Skin epidermis (tissue), 12 donors: ENCODE measurements at regions not wholly inside any gene's neighbourhood (a gene's known extent, or its start where the extent isn't known, plus 50 kb on each side); places are given as distances from the start of the nearest gene placed in this dataset.
"Not testable (repeated sequence)": the region's sequence is repeated elsewhere in the genome, so short reads cannot be mapped to it uniquely, and the experiment has no call there.

Source experiments
- H3K27ac ChIP-seq, 21 experiments: fragments of 200-600 bp; sonication (generic) in 11 of 21; one replicate each; pipeline ENCODE4 v1.5.0; 2020; ENCODE audit warnings: mild to moderate bottlenecking in 3 of 21, inconsistent platforms in 2 of 21, moderate library complexity in 2 of 21
- H3K4me3 ChIP-seq, 7 experiments: fragments of 200-600 bp; sonication (generic) in 2 of 7; one replicate each; pipeline ENCODE4 v1.5.0; 2020; ENCODE audit warnings: inconsistent platforms in 2 of 7, mild to moderate bottlenecking in 2 of 7, moderate library complexity in 1 of 7

GRCh38 chr7:81267508-81267907, 348.7 kb upstream of the SEMA3C start:
- Histone ChIP-seq H3K27ac (peak overlapping the region in 12 of 21 experiments; percentile 11 to 73 (median 45)), H3K4me3 (no peak overlapping the region)

GRCh38 chr7:81264116-81264515, 345.3 kb upstream of the SEMA3C start:
- peak overlapping the region in 3 of 21 experiments; percentile 20 to 52 (median 42) for H3K27ac ChIP-seq
- no peak overlapping the region for H3K4me3 ChIP-seq

DNA sequence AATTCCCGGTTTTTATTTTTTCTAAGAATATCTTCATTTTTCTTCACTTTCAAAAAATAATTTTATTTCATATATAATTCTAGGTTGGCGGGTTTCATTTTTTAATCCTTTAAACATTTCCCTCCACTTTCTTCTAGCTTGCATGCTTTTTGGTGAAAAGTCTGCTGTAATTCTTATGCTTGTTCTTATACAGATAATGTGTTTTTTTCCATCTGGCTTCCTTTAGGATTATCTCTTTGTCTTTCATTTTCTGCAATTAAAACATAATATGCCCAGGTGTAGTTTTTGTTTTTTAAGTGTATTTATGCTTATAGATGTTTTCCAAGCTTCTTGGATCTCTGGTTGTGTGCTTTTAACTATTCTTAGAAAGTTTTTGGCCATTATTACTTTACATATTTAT, 341.3 kb upstream of the SEMA3C start:
- Histone ChIP-seq H3K27ac (no peak overlapping the region), H3K4me3 (no peak overlapping the region)

DNA sequence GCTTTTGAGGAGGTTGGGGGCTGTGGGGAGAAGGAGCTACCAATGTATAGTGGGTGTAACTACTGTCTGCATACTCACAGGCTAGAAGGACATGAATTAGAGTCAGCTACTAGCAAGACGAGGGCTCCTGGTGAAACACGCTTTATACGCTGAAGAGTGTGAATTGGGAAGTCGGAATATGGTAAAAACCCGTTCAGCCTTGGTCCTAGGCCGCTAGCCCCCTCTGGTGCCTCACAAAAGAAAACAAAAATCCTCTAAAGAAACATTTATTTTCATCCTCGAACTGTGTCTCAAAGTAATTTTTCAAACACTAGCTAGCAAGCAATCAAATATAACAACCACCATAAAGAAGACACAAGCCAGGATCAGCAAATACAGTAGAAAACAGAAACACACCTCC, 338.1 kb upstream of the SEMA3C start:
- H3K27ac ChIP-seq = no peak overlapping the region

DNA sequence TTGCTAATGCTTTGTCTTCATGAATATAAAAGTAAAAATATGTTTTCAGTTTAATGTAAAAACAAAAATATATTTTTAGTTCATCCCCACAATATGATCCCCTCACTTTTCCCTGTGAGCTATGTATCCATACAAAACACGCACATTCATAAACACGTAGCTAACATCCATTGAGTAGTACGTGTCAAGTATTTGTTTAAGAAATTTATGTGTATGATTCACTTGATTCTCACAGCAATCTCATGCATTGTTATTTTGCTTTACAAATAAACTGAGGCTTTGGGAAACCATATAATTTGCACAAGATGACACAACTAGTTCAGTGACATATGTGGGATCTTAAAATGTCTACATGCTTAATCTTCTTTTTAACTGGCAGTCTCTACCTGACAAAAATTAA, 329.6 kb upstream of the SEMA3C start:
- no peak overlapping the region for H3K4me3 ChIP-seq
- H3K27ac ChIP-seq = no peak overlapping the region

More for the DNA sequence above, 338.1 kb upstream of the SEMA3C start:
- no peak overlapping the region for H3K4me3 ChIP-seq

DNA sequence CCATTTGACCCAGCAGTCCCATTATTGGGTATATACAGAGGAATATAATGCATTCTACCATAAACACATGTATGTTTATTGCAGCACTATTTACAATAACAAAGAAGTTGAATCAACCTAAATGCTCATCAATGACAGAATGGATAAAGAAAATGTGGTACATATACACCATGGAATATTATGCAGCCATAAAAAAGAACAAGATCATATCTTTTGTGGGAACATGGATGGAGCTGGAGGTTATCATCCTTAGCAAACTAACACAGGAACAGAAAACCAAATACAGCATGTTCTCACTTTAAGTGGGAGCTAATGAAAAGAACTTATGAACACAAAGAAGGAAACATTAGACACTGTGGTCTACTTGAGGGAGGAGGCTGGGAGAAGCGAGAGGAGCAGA, 328.5 kb upstream of the SEMA3C start:
- H3K27ac ChIP-seq, H3K4me3 ChIP-seq: not testable (repeated sequence)

DNA sequence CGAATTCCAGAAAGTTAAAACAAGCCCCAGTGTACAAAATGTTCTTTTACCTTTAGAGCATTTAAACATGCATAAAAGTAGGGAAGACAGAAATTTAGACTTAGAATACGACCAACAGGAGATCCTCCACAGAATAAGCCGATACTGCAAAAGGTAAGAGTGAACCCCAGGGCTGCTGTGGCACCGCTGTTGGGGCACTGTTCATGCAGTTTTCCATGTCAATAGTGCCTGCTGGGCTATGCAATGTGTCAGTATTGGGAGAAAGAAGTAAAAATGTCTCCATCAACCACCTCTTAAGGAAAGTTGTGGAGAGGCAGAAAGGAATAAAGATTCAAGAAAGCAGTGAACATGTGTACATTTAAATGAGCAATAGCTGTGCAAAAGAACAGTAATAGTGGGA, 326.5 kb upstream of the SEMA3C start:
- Histone ChIP-seq H3K4me3 (no peak overlapping the region), H3K27ac (no peak overlapping the region)

DNA sequence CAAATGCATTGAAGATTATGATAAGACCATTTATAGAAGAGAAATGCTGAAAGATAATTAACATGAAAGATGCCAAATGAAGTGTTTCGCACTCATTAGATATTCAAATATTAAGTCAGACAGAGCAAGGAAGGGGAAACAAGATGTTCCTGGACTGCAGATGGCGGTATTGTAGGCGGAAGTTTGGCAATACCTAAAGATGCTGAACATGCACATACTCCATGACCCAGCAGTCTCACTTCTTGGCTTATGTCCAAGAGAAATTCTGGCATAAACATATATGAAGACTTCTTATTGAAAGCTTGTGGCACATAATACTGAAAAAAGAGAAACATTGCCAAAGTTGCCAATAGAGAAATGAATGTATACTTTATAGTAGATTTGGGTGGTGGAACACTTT, 325.4 kb upstream of the SEMA3C start:
- no peak overlapping the region for H3K4me3 ChIP-seq
- H3K27ac ChIP-seq = no peak overlapping the region

GRCh38 chr7:81236560-81236959, 317.7 kb upstream of the SEMA3C start:
- H3K4me3 ChIP-seq = no peak overlapping the region
- no peak overlapping the region for H3K27ac ChIP-seq

DNA sequence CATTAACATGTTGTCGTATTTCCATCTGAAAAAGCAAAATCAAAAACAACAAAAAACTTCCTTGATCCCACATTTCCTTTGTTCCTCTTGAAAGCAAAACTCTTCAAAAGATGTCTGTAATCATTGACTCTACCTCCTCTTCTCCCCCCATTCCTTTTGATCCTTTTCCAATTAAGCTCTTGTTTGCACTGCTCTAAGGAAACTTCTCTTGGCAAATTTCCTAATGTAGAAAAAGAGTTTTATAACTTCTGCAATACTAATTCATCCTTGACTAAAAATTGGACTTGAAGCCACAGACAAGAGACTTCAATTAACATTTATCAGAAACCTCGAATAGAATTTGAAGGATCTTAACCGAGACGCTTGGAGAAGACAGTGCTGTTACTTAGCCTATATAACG, 317.1 kb upstream of the SEMA3C start:
- H3K4me3 ChIP-seq = no peak overlapping the region
- no peak overlapping the region for H3K27ac ChIP-seq

GRCh38 chr7:81234896-81235295, 316.0 kb upstream of the SEMA3C start:
- Histone ChIP-seq H3K4me3 (no peak overlapping the region), H3K27ac (no peak overlapping the region)

DNA sequence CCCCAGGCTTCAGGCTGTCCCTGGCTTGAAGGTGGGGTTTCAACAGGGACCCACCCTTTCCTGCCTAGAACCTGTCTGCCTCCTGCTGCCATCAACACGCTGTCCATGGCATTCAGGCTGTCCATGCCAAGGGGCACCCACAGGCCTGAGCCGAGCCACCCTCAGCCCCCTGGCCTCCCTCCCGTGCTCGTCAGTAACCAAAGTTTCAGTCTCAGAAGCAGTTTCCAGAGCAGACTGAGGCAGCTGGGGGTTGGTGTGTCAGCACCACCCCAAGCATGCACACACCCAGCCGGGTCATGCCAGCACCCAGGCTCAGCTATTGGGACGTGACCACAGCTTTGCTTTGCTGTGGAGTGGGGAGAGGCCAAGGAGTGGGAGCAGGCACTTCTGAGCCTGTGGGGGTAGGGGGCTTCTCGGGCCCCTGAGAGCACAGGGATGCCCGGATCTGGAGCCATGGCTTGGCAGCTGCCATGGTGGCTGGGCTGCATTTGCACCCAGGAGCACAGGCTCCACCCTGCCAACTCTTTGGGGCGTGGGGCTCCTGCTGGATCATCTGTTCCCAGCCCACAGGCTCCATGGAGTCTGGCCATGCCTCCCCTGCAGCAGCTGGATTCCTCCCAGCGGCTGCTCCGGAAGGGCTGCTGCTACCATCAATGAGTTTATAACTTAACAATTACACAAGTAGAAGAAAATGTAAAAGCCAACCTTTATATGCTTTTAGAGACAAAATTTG, 314.5 kb upstream of the SEMA3C start:
- H3K4me3 ChIP-seq = no peak overlapping the region
- H3K27ac ChIP-seq = no peak overlapping the region

DNA sequence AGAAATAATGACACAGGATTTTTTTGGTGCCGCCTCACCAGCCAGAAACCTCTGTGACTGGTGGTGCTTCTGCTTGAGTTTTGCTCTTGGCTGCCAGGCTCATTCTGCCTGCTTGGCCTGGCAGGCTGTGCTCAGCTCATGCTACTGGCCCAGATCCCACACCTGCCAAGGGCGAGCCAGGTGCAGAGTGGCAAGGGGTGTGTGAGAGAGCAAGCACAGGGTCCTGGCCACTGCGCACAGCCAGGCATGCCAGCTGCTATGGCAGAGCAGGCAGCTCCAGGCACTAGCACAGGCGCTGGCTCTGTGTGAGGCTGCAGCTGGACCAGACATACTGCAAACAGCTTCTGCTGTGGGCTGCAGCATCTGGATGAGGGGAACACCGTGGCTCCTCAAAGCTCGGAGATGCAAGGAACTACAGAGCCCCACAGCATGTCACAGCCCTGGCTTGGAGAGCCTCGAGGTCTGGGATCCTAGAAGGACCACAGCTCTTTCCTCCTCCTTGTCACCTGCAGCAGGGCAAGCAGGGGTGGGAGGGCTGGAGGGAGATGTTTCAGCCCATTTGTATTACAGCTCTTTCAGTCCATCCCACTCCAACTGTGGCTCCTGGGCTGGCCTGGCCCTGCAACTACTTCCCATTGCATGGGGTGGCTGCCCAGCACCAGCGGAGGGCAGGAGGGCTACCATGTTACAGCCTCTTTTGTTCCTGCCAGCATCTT, 313.4 kb upstream of the SEMA3C start:
- Histone ChIP-seq H3K4me3 (no peak overlapping the region), H3K27ac (no peak overlapping the region)

DNA sequence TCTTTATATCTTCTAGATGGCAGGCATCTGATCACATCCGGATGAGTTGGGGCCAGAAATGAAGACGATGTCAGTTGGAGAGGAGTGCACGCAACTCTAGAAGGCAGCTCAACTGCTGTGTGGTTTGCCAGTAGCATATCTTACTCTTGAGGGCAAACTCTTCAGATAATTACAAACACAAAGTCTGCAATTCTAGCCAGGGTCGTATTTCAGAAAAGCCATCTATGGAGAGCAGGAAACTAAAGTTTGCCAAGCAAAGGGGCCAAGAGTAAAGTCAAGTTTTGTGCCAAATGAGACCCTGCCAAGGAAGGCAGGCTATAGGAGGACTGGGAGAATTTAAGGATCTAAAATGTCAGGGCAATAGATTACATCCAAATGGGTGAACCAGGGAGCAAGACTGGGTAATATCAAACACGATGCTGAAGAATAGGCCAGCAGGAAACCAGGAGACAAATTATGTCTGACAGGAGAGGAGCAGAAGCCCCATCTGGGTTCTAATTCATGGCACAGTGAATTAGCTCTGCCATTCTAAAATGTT, 312.5 kb upstream of the SEMA3C start:
- Histone ChIP-seq H3K27ac (no peak overlapping the region), H3K4me3 (no peak overlapping the region)

DNA sequence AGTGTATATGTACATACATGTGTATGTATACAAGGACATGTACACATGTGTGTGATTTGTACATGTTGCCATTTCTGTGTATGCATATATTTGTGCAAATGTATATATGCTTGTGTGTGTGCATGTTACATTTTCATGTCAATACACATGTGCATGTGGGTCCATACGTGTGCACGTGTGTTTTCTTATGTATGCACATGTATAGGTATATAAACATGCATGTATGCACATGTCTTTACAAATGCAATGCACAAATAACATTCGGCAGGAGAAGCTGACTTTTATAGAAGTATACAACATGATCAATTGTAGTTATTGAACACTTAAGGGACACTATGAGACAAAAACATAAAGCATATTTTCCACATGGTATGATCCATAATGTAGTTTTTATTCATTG, 307.4 kb upstream of the SEMA3C start:
- Histone ChIP-seq H3K27ac (no peak overlapping the region), H3K4me3 (no peak overlapping the region)

DNA sequence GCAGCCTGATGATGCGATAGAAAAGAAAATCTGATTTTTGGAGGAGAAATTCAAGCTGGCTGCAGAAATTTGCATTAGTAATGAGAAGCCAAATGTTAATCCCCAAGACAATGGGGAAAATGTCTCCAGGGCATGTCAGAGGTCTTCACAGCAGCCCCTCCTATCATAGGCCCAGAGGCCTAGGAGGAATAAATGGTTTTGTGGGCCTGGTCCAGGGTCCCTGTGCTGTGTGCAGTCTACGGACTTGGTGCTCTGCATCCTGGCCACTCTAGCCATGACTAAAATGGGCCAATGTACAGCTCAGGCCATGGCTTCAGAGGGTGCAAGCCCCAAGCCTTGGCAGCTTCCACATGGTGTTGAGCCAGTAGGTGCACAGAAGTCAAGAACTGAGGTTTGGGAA, 303.8 kb upstream of the SEMA3C start:
- not testable (repeated sequence) for H3K27ac ChIP-seq, H3K4me3 ChIP-seq

DNA sequence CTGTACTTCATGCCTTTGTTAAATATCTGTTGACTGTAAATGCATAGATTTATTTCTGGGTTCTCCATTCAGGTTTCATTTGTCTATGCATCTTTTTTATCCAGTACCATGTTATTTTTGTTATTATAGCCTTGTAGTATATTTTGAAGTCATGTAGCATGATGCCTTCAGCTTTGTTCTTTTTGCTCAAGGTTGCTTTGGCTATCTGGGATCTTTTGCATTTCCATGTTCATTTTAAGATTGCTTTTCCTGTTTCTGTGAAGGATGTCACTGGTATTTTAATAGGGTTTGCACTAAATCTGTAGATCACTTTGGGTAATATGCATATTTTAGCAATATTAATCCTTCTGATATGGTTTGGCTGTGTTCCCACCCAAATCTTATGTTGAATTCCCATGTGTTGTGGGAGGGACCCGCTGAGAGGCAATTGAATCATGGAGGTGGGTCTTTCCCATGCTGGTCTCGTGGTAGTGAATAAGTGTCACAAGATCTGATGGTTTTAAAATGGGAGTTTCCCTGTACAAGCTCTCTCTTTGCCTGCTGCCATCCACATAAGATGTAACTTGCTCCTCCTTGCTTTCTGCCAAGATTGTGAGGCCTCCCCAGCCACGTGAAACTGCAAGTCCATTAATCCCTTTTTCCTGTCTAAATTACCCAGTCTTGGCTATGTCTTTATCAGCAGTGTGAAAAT, 302.8 kb upstream of the SEMA3C start:
- no peak overlapping the region for H3K4me3 ChIP-seq
- H3K27ac ChIP-seq = no peak overlapping the region

DNA sequence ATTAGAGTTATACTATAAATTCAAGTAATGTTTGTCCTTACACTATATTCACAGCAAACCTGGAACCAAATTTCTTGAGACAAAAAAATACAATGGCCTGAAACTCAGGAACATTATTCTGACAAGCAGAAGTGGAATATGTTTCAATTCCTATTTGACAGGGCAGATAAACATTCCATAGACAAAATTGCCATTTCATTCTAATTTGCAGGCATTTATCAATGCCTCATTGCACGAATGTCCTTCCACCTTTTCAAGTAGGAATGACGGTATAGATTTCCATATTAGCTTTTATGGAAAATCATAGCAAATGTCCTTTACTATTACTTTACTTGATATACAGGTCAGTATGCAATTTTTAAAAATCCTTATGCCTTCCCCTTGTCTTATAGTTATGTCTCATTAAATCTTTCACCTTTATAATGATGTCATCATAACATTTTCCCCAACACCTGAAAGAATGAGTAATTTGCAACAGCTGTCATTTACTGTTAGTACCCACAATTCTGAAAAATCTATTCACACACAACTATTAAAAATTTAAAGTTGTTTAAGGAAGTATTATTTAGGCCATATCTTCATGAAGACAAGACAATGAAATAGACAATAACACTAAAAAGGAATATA, 299.7 kb upstream of the SEMA3C start:
- Histone ChIP-seq H3K4me3 (no peak overlapping the region), H3K27ac (no peak overlapping the region)

DNA sequence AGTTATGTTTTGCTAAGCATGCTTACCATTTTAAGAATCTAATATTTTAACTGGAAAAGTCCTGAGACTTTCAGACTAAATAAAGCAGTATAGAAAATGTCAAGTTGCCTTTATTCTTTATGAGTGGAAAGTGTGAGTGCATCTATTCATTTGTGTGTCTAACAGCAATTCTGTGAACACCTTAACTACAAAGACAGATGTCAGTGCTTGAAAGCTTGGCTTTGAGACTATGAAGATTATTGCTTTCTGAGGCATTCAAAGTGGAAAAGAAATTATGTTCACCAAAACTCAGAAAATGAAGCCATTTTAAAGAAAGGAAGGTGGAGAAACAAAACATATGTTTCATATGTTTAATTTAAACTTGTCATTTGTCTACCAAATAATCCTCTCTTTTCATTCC, 294.5 kb upstream of the SEMA3C start:
- Histone ChIP-seq H3K27ac (no peak overlapping the region), H3K4me3 (no peak overlapping the region)

DNA sequence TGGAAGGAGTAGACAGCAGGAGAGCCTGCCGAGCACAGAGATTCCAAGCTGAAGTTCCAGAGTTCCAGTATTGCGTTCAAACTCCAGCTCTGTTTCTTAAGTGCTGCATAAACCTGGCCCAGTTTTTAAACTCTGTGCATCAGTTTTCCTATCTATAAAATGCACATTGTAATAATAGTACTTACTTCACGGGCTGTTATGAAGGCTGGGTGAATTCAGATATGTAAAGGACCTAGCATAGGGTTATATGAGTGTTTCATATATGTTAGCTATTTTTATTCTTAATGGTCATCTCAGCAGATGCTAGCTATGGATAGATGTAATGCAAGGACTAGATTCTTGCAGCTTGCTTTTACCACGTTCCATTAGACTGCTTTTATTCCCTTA, 293.1 kb upstream of the SEMA3C start:
- no peak overlapping the region for H3K4me3 ChIP-seq
- H3K27ac ChIP-seq = no peak overlapping the region
